ENCODE measurements at regions not wholly inside any gene's neighbourhood (a gene's known extent, or its start where the extent isn't known, plus 50 kb on each side); places are given as distances from the start of the nearest gene placed in this dataset.

- no peaks in the 10 kb centered on the region for H3K4me1 Mint-ChIP-seq (ENCODE audit: low read depth, unreplicated experiment)
- CTCF ChIA-PET = no interaction called here
- H3K4me3 Mint-ChIP-seq (ENCODE audit: low read depth, unreplicated experiment) = no peak overlapping the region
- DNase-seq = no peak
- TF ChIP-seq CTCF (IDR thresholded peaks at IDR 0.05; ENCODE audit: unreplicated experiment) = no peak
- no peak overlapping the region for H3K27ac Mint-ChIP-seq (ENCODE audit: unreplicated experiment)
- no TSS peak for BruUV-seq (replicated peaks)
- H3K36me3 Mint-ChIP-seq (ENCODE audit: insufficient read depth, unreplicated experiment) = no peaks in the 10 kb centered on the region
- no peaks in the 10 kb centered on the region for H3K27me3 Mint-ChIP-seq (ENCODE audit: unreplicated experiment)
- intact Hi-C loops (cut with micrococcal nuclease; ENCODE audit: unreplicated experiment) = no loop called here
- peaks cover 7% of the 10 kb centered on the region for H3K9me3 Mint-ChIP-seq (ENCODE audit: low read depth, unreplicated experiment)
These were observed 235.8 kb upstream of the AADAT start for GRCh38 chr4:170325599-170325998.

- Mint-ChIP-seq H3K4me1 (ENCODE audit: low read depth, unreplicated experiment) (no peaks in the 10 kb centered on the region), H3K9me3 (ENCODE audit: low read depth, unreplicated experiment) (peaks cover 11% of the 10 kb centered on the region), H3K27ac (ENCODE audit: unreplicated experiment) (no peak overlapping the region), H3K36me3 (ENCODE audit: insufficient read depth, unreplicated experiment) (no peaks in the 10 kb centered on the region), H3K27me3 (ENCODE audit: unreplicated experiment) (no peaks in the 10 kb centered on the region), H3K4me3 (ENCODE audit: low read depth, unreplicated experiment) (no peak overlapping the region)
- no peak for DNase-seq
- CTCF ChIA-PET = no interaction called here
- intact Hi-C loops (cut with micrococcal nuclease; ENCODE audit: unreplicated experiment) = no loop called here
- no peak for TF ChIP-seq CTCF (IDR thresholded peaks at IDR 0.05; ENCODE audit: unreplicated experiment)
- no TSS peak for BruUV-seq (replicated peaks)
These were observed 233.9 kb upstream of the AADAT start for GRCh38 chr4:170323623-170324022.

GRCh38 chr4:170307182-170307581 is 217.4 kb upstream of the AADAT start:
- H3K27ac Mint-ChIP-seq (ENCODE audit: unreplicated experiment) = peak overlapping the region; percentile 82
- BruUV-seq (replicated peaks) = no TSS peak
- no peaks in the 10 kb centered on the region for H3K36me3 Mint-ChIP-seq (ENCODE audit: insufficient read depth, unreplicated experiment)
- peaks cover 3% of the 10 kb centered on the region for H3K9me3 Mint-ChIP-seq (ENCODE audit: low read depth, unreplicated experiment)
- intact Hi-C loops (cut with micrococcal nuclease; ENCODE audit: unreplicated experiment) = loop anchor here (5.0 kb wide), 2 partner anchors 35 to 75 kb away; no protein-coding TSS in a partner anchor
- CTCF ChIA-PET = interaction anchor here (2.1 kb wide), 1 partner anchor 47 kb away, joined by 10 read pairs; no protein-coding TSS in a partner anchor
- no peaks in the 10 kb centered on the region for H3K27me3 Mint-ChIP-seq (ENCODE audit: unreplicated experiment)
- peaks cover 40% of the 10 kb centered on the region for H3K4me1 Mint-ChIP-seq (ENCODE audit: low read depth, unreplicated experiment)
- TF ChIP-seq CTCF (IDR thresholded peaks at IDR 0.05; ENCODE audit: unreplicated experiment) = no peak
- H3K4me3 Mint-ChIP-seq (ENCODE audit: low read depth, unreplicated experiment) = no peak overlapping the region
- DNase-seq = no peak

GRCh38 chr4:170306208-170306607 is 216.5 kb upstream of the AADAT start:
- DNase-seq = no peak
- no peak for TF ChIP-seq CTCF (IDR thresholded peaks at IDR 0.05; ENCODE audit: unreplicated experiment)
- Mint-ChIP-seq H3K4me3 (ENCODE audit: low read depth, unreplicated experiment) (no peak overlapping the region), H3K9me3 (ENCODE audit: low read depth, unreplicated experiment) (peaks cover 3% of the 10 kb centered on the region), H3K4me1 (ENCODE audit: low read depth, unreplicated experiment) (peaks cover 40% of the 10 kb centered on the region), H3K27me3 (ENCODE audit: unreplicated experiment) (no peaks in the 10 kb centered on the region), H3K27ac (ENCODE audit: unreplicated experiment) (peak overlapping the region; percentile 82), H3K36me3 (ENCODE audit: insufficient read depth, unreplicated experiment) (no peaks in the 10 kb centered on the region)
- CTCF ChIA-PET = interaction anchor here (0.8 to 2.1 kb wide), 3 partner anchors 46 to 68 kb away, joined by 4 to 10 read pairs (median 4); no protein-coding TSS in a partner anchor
- intact Hi-C loops (cut with micrococcal nuclease; ENCODE audit: unreplicated experiment) = loop anchor here (5.0 kb wide), 2 partner anchors 34 to 76 kb away; no protein-coding TSS in a partner anchor
- BruUV-seq (replicated peaks) = no TSS peak
